ENCODE measurements at regions not wholly inside any gene's neighbourhood (a gene's known extent, or its start where the extent isn't known, plus 50 kb on each side); places are given as distances from the start of the nearest gene placed in this dataset.

- Histone ChIP-seq H3K9me3 (ENCODE audit: control insufficient read depth in 4 of 4, low read length in 3 of 4) (no peaks in the 10 kb centered on the region), H3K27ac (ENCODE audit: low read depth in 1 of 2, low read length in 2 of 2) (no peak overlapping the region), H3K27me3 (ENCODE audit: control insufficient read depth in 4 of 4, insufficient read depth in 4 of 4, low read length in 3 of 4) (no peaks in the 10 kb centered on the region), H3K36me3 (ENCODE audit: control insufficient read depth in 4 of 4, insufficient read depth in 3 of 4, low read depth in 1 of 4, low read length in 3 of 4) (no peaks in the 10 kb centered on the region), H3K9ac (ENCODE audit: low read depth in 1 of 2, low read length in 2 of 2) (no peak overlapping the region), H3K4me3 (ENCODE audit: low read depth in 1 of 3, low read length in 3 of 3) (no peak overlapping the region), H3K4me1 (ENCODE audit: control insufficient read depth in 4 of 4, insufficient read depth in 4 of 4, low read length in 3 of 4) (no peaks in the 10 kb centered on the region)
- TF ChIP-seq CTCF (IDR thresholded peaks at IDR 0.05; ENCODE audit: low read depth, low read length, missing input control) (peak; percentile 98), RAD21 (IDR thresholded peaks at IDR 0.05) (peak; percentile 91), HNF4A (conservative IDR thresholded peaks at IDR 0.05) (no peak)
- WGBS: 59% methylated on average over 15 of the region's 15 CpGs
- DNase-seq (ENCODE audit: low spot score): peak; percentile 73
These were observed 172.8 kb downstream of the RDH14 start for GRCh38 chr2:18387441-18388206.

GRCh38 chr2:18384242-18384641, 176.2 kb downstream of the RDH14 start:
- Histone ChIP-seq H3K27me3 (ENCODE audit: control insufficient read depth in 4 of 4, insufficient read depth in 4 of 4, low read length in 3 of 4) (no peaks in the 10 kb centered on the region), H3K27ac (ENCODE audit: low read depth in 1 of 2, low read length in 2 of 2) (no peak overlapping the region), H3K9me3 (ENCODE audit: control insufficient read depth in 4 of 4, low read length in 3 of 4) (no peaks in the 10 kb centered on the region), H3K4me1 (ENCODE audit: control insufficient read depth in 4 of 4, insufficient read depth in 4 of 4, low read length in 3 of 4) (no peaks in the 10 kb centered on the region), H3K36me3 (ENCODE audit: control insufficient read depth in 4 of 4, insufficient read depth in 3 of 4, low read depth in 1 of 4, low read length in 3 of 4) (peaks cover 0 to 1% (median 0%) of the 10 kb centered on the region in 4 donors), H3K4me3 (ENCODE audit: low read depth in 1 of 3, low read length in 3 of 3) (no peak overlapping the region), H3K9ac (ENCODE audit: low read depth in 1 of 2, low read length in 2 of 2) (no peak overlapping the region)
- TF ChIP-seq CTCF (IDR thresholded peaks at IDR 0.05; ENCODE audit: low read depth, low read length, missing input control) (no peak), REST (IDR thresholded peaks at IDR 0.05) (no peak), HNF4A (conservative IDR thresholded peaks at IDR 0.05) (no peak), ZBTB33 (IDR thresholded peaks at IDR 0.05) (no peak), ATF3 (IDR thresholded peaks at IDR 0.05) (no peak), GABPA (IDR thresholded peaks at IDR 0.05 in 1 of 2, conservative IDR thresholded peaks at IDR 0.05 in 1 of 2) (no peak), TAF1 (conservative IDR thresholded peaks at IDR 0.05) (no peak), SP1 (IDR thresholded peaks at IDR 0.05) (no peak), EGR1 (IDR thresholded peaks at IDR 0.05; ENCODE audit: low read depth in 2 of 2) (no peak), YY1 (IDR thresholded peaks at IDR 0.05) (no peak)
- no peak for DNase-seq (ENCODE audit: low spot score)
- 86% methylated on average over 1 of the region's 1 CpG for WGBS

Data from liver (tissue), 8 donors.